OCI-LY7 (cell line): ENCODE measurements at regions not wholly inside any gene's neighbourhood (a gene's known extent, or its start where the extent isn't known, plus 50 kb on each side); places are given as distances from the start of the nearest gene placed in this dataset.
"Not testable (repeated sequence)": the region's sequence is repeated elsewhere in the genome, so short reads cannot be mapped to it uniquely, and the experiment has no call there.

Experiments used
- CTCF ChIP-seq: fragments of 200-600 bp; sonication (generic); conservative IDR thresholded peaks from 2 replicates; pipeline ENCODE4 v1.5.1; 2014; ENCODE audit warnings: mild to moderate bottlenecking, antibody characterized with exemption, low read length, moderate library complexity, mixed read lengths
- EZH2phosphoT487 ChIP-seq: fragments of 200-600 bp; sonication (generic); IDR thresholded peaks from 2 replicates; pipeline ENCODE4 v1.6.1; 2018; ENCODE audit warnings: low read depth, borderline replicate concordance, mild to moderate bottlenecking, mixed run types, antibody characterized with exemption, low read length, moderate library complexity, mixed read lengths

- TF ChIP-seq EZH2phosphoT487, CTCF: not testable (repeated sequence)
Measured at GRCh38 chr12:58337539-58337938, 396.2 kb downstream of the ATP23 start.
